ENCODE measurements at regions not wholly inside any gene's neighbourhood (a gene's known extent, or its start where the extent isn't known, plus 50 kb on each side); places are given as distances from the start of the nearest gene placed in this dataset.
A peak's percentile ranks its signal among the peaks of the same experiment; 100 is the strongest.

- ATAC-seq (replicated peaks in 1 of 2): no peak
- no peak overlapping the region for H3K27ac Mint-ChIP-seq
- H3K9me3 Mint-ChIP-seq: no peaks in the 10 kb centered on the region
- DNase-seq: no peak
- H3K27me3 Mint-ChIP-seq (ENCODE audit: low read depth): peaks cover 5% of the 10 kb centered on the region
- H3K36me3 Mint-ChIP-seq (ENCODE audit: insufficient read depth in 2 of 2): no peaks in the 10 kb centered on the region
- H3K4me3 Mint-ChIP-seq: no peak overlapping the region
- H3K4me1 Mint-ChIP-seq (ENCODE audit: low read depth): no peaks in the 10 kb centered on the region
Measured at GRCh38 chr1:226480461-226480860, 68.1 kb upstream of the STUM start.

GRCh38 chr1:226481133-226481532 lies 67.4 kb upstream of the STUM start:
- H3K27me3 Mint-ChIP-seq (ENCODE audit: low read depth): peaks cover 8% of the 10 kb centered on the region
- no peak overlapping the region for H3K4me3 Mint-ChIP-seq
- no peak overlapping the region for H3K27ac Mint-ChIP-seq
- DNase-seq (no peak), ATAC-seq (replicated peaks in 1 of 2) (no peak)
- no peaks in the 10 kb centered on the region for H3K36me3 Mint-ChIP-seq (ENCODE audit: insufficient read depth in 2 of 2)
- no peaks in the 10 kb centered on the region for H3K9me3 Mint-ChIP-seq
- peaks cover 2% of the 10 kb centered on the region for H3K4me1 Mint-ChIP-seq (ENCODE audit: low read depth)

DNA sequence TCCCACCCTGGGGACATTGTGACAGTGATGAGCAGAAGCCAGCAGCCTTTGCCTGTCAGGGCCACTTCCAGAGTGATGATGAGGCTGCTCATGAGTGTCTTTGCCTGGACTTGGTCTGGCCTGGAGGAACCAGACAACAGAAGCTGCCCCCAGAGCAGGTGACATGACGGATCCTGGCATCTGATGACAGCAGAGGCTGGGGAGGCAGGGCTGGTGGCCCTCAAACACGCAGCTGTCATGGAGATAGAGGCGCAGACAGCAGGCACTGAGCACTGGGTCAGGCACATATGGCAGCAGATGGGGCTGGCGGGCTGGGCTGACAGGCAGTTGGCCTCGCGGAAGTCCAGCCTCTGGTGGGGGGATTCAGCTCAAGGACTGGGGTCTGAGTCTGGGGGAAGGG lies 66.4 kb upstream of the STUM start:
- H3K4me3 Mint-ChIP-seq: no peak overlapping the region
- DNase-seq (no peak), ATAC-seq (replicated peaks in 1 of 2) (no peak)
- no peaks in the 10 kb centered on the region for H3K36me3 Mint-ChIP-seq (ENCODE audit: insufficient read depth in 2 of 2)
- H3K27ac Mint-ChIP-seq: no peak overlapping the region
- peaks cover 13% of the 10 kb centered on the region for H3K27me3 Mint-ChIP-seq (ENCODE audit: low read depth)
- no peaks in the 10 kb centered on the region for H3K9me3 Mint-ChIP-seq
- H3K4me1 Mint-ChIP-seq (ENCODE audit: low read depth): peaks cover 7% of the 10 kb centered on the region

DNA sequence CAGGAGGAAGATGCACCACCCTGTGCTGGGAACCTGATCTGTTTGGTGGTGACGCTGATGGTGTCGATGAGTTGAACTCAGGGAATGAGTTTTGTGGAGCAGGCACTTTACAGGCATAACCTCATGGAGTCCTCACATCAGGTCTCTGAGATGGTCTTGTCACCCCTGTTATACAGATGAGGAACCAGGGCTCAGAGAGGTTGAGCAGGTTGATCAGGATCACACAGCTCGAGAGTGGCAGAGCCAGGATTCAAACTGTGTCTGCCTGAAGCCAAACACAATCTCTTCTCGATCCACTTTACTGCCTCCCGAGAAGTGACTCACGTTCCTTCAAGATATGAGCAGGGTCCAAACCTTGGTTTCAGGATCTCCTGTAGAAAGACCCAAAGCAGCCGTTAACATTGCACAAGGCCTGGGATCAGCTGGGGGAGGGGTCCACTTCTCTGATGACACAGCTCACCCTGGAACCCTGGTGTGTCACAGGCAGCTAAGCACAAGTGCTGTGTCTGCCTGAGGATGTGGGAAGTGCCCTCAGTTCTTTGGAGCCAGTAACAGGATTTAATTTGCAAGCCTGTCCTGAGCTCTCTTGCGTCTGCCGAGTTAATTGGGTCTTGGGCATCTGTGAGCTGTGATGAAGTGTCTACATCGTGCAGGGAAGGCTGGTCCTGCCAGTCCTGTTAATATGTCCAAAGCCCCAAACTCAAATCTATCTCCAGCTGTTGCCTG lies 65.4 kb upstream of the STUM start:
- Mint-ChIP-seq H3K27me3 (ENCODE audit: low read depth) (peaks cover 15% of the 10 kb centered on the region), H3K9me3 (no peaks in the 10 kb centered on the region), H3K4me1 (ENCODE audit: low read depth) (peaks cover 7% of the 10 kb centered on the region), H3K36me3 (ENCODE audit: insufficient read depth in 2 of 2) (no peaks in the 10 kb centered on the region), H3K27ac (no peak overlapping the region), H3K4me3 (no peak overlapping the region)
- no peak for DNase-seq
- no peak for ATAC-seq (replicated peaks in 1 of 2)

DNA sequence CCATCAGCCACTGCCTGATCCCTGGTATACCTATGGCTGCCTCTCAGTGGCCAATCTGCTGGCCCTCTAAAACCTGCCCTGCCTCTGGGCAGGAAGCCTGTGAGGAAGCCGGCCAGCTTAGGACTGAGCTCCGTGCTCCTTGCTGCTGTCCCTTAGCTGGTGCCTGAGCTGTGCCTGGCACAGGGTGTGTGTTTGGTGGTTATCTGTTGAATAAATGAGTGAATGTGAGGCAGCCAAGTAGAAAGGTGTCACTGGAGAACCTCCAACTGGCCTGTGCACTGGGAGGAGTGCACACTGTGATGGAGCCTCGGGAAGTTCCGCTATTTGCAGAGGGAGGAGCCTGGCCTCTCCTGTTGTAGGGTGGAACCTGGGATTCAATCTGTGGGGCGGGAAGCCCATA lies 63.4 kb upstream of the STUM start:
- H3K4me1 Mint-ChIP-seq (ENCODE audit: low read depth): peaks cover 22% of the 10 kb centered on the region
- no peak overlapping the region for H3K4me3 Mint-ChIP-seq
- H3K27me3 Mint-ChIP-seq (ENCODE audit: low read depth): peaks cover 15% of the 10 kb centered on the region
- DNase-seq (no peak), ATAC-seq (replicated peaks in 1 of 2) (no peak)
- H3K36me3 Mint-ChIP-seq (ENCODE audit: insufficient read depth in 2 of 2): no peaks in the 10 kb centered on the region
- H3K9me3 Mint-ChIP-seq: no peaks in the 10 kb centered on the region
- H3K27ac Mint-ChIP-seq: no peak overlapping the region

- Mint-ChIP-seq H3K36me3 (ENCODE audit: insufficient read depth in 2 of 2) (no peaks in the 10 kb centered on the region), H3K4me3 (no peak overlapping the region), H3K27me3 (ENCODE audit: low read depth) (peaks cover 15% of the 10 kb centered on the region), H3K4me1 (ENCODE audit: low read depth) (peaks cover 27% of the 10 kb centered on the region), H3K27ac (no peak overlapping the region), H3K9me3 (no peaks in the 10 kb centered on the region)
- ATAC-seq (replicated peaks in 1 of 2) (no peak), DNase-seq (no peak)
Measured at GRCh38 chr1:226486161-226486560, 62.4 kb upstream of the STUM start.

DNA sequence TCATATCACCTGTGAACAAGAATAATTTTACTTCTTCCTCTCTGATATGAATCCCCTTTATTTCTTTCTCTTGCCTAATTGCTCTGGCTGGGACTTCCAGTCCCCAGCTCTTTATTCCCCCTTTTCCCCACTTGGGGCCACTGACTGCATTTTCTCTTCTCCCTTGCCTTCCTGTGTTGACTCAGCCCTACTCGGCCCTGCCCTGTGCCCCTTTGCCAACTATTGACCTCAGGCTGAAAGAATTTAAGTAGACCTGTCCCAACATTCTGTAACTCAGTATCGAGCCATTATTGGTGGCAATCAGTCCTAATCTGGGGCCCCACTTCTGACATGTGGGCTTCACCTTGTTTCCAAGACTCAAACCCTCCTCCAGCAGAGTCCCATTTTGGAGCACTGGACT lies 60.6 kb upstream of the STUM start:
- peaks cover 15% of the 10 kb centered on the region for H3K27me3 Mint-ChIP-seq (ENCODE audit: low read depth)
- H3K36me3 Mint-ChIP-seq (ENCODE audit: insufficient read depth in 2 of 2): no peaks in the 10 kb centered on the region
- DNase-seq (no peak), ATAC-seq (replicated peaks in 1 of 2) (no peak)
- peaks cover 27% of the 10 kb centered on the region for H3K4me1 Mint-ChIP-seq (ENCODE audit: low read depth)
- no peaks in the 10 kb centered on the region for H3K9me3 Mint-ChIP-seq
- no peak overlapping the region for H3K27ac Mint-ChIP-seq
- no peak overlapping the region for H3K4me3 Mint-ChIP-seq

- Mint-ChIP-seq H3K4me3 (no peak overlapping the region), H3K4me1 (ENCODE audit: low read depth) (peaks cover 27% of the 10 kb centered on the region), H3K9me3 (no peaks in the 10 kb centered on the region), H3K36me3 (ENCODE audit: insufficient read depth in 2 of 2) (no peaks in the 10 kb centered on the region), H3K27me3 (ENCODE audit: low read depth) (peaks cover 15% of the 10 kb centered on the region), H3K27ac (no peak overlapping the region)
- DNase-seq (peak; percentile 7 to 34), ATAC-seq (replicated peaks in 1 of 2) (peak; percentile 64 to 75)
Measured at GRCh38 chr1:226489718-226490425, 58.7 kb upstream of the STUM start.

GRCh38 chr1:226490426-226490809 lies 58.1 kb upstream of the STUM start:
- Mint-ChIP-seq H3K27me3 (ENCODE audit: low read depth) (peaks cover 15% of the 10 kb centered on the region), H3K9me3 (no peaks in the 10 kb centered on the region), H3K4me1 (ENCODE audit: low read depth) (peaks cover 27% of the 10 kb centered on the region), H3K4me3 (no peak overlapping the region), H3K27ac (no peak overlapping the region), H3K36me3 (ENCODE audit: insufficient read depth in 2 of 2) (no peaks in the 10 kb centered on the region)
- DNase-seq (no peak), ATAC-seq (replicated peaks in 1 of 2) (no peak)

DNA sequence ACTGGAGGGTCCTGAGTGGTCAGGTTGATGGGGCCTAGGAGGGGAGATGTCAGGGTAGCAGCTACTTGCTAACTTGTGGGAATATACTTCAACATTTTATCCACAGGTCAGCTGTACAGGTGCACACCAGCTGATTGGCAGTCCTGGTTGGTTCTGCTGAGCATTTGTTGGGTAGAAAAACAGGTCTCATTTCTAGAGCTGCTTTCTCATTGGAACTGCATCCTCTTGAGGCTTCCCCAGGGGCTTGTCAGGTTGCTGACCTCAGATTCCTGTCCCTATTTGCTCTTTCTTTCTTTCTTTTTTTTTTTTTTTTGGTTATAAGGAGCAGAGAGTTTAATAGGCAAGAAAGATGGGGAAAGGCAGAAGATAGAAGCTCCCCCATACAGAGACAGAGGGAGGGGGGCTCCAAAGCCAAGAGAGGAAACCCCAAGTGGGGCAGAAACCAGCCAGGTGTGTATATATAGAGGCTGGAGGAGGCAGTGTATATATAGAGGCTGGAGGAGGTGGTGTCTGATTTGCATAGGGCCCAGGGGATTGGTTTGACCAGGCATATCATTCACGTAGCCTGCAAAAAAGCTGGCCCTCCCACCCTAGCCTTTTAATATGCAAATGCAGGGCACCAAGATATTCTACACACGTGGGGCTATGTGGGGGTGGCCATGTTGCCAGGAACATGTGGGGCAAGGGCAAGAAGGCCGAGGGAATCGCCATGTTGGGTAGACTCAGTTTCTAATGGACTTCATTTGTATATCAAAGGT lies 57.3 kb upstream of the STUM start:
- DNase-seq: no peak
- H3K4me3 Mint-ChIP-seq: no peak overlapping the region
- H3K27me3 Mint-ChIP-seq (ENCODE audit: low read depth): peaks cover 11% of the 10 kb centered on the region
- no peaks in the 10 kb centered on the region for H3K36me3 Mint-ChIP-seq (ENCODE audit: insufficient read depth in 2 of 2)
- no peak overlapping the region for H3K27ac Mint-ChIP-seq
- H3K4me1 Mint-ChIP-seq (ENCODE audit: low read depth): peaks cover 24% of the 10 kb centered on the region
- no peak for ATAC-seq (replicated peaks in 1 of 2)
- no peaks in the 10 kb centered on the region for H3K9me3 Mint-ChIP-seq

DNA sequence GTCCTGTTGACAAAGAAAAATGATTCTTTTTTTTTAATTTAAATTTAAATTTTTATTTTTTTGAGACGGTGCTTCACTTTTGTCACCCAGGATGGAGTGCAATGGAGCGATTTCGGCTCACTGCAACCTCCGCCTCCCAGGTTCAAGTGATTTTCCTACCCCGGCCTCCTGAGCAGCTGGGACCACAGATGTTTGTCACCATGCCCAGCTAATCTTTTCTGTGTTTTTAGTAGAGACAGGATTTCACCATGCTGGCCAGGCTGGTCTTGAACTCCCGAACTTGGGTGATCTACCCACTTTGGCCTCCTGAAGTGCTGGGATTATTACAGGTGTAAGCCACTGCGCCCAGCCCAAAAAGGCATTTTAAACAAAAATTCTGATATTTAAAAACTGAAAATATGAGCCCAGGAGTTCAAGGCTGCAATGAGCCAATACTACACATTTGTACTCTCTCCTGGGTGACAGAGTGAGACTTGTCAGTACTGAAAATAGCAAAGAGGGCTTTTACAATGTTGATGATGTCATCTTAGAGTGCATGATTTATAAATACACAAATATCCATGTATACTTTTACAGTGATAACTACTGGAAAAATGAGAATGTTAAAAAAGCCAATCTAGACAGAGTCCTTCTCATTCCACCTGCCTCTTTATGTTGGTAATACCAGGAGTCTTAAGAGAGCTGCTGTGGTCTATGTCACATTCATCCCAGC lies 56.0 kb upstream of the STUM start:
- H3K27ac Mint-ChIP-seq: no peak overlapping the region
- no peaks in the 10 kb centered on the region for H3K27me3 Mint-ChIP-seq (ENCODE audit: low read depth)
- no peak for DNase-seq
- no peaks in the 10 kb centered on the region for H3K36me3 Mint-ChIP-seq (ENCODE audit: insufficient read depth in 2 of 2)
- no peak overlapping the region for H3K4me3 Mint-ChIP-seq
- peaks cover 19% of the 10 kb centered on the region for H3K4me1 Mint-ChIP-seq (ENCODE audit: low read depth)
- no peaks in the 10 kb centered on the region for H3K9me3 Mint-ChIP-seq
- no peak for ATAC-seq (replicated peaks in 1 of 2)

DNA sequence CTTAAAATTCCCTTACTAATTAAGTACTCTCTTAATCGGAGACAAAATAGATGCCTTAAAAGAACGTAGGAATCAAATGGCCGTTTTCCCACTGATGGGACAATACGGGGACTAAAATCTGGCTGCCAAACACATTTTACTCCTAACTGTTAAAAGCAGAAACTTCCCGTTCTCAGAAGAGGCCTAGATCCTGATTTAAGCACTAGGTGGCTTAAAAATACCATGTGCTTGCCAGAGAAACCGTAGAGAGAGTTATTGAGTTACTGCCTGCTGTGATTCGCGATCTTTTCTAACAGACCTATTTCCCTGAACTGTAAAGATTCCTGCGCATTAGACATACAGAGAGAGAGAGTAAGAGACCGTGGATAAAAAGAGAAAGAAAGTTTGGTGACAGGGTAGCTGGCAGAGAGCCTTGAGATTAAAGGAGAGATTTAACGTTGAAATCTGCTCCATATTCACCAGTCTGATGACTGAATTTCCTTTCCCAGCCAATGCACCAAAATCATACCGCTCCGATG lies 54.4 kb upstream of the STUM start:
- no peak for ATAC-seq (replicated peaks in 1 of 2)
- Mint-ChIP-seq H3K36me3 (ENCODE audit: insufficient read depth in 2 of 2) (no peaks in the 10 kb centered on the region), H3K27me3 (ENCODE audit: low read depth) (no peaks in the 10 kb centered on the region), H3K27ac (no peak overlapping the region), H3K4me3 (no peak overlapping the region), H3K4me1 (ENCODE audit: low read depth) (peaks cover 16% of the 10 kb centered on the region), H3K9me3 (no peaks in the 10 kb centered on the region)
- DNase-seq: no peak

- Mint-ChIP-seq H3K36me3 (ENCODE audit: insufficient read depth in 2 of 2) (no peaks in the 10 kb centered on the region), H3K9me3 (peaks cover 2% of the 10 kb centered on the region in 2 donors), H3K4me1 (ENCODE audit: low read depth) (peaks cover under 1% of the 10 kb centered on the region), H3K27me3 (ENCODE audit: low read depth) (peaks cover 1% of the 10 kb centered on the region), H3K27ac (no peak overlapping the region), H3K4me3 (no peak overlapping the region)
- ATAC-seq (replicated peaks in 1 of 2) (no peak), DNase-seq (no peak)
Measured at GRCh38 chr1:226495716-226496115, 52.8 kb upstream of the STUM start.

All from activated T-cell treated with anti-CD3 and anti-CD28 coated beads, Interleukin-2, amount 50 U/mL, for 72 hours (primary cell).